DMS 273 treated with DMSO at 0.1 percent for 48 hours (cell line): ENCODE measurements at regions not wholly inside any gene's neighbourhood (a gene's known extent, or its start where the extent isn't known, plus 50 kb on each side); places are given as distances from the start of the nearest gene placed in this dataset.
"Not testable (repeated sequence)": the region's sequence is repeated elsewhere in the genome, so short reads cannot be mapped to it uniquely, and the experiment has no call there.

Experiments
- DNase-seq: peaks from one replicate; lab custom pipeline; 2025; lab: John Stamatoyannopoulos, UW

- no peak for DNase-seq
Observed at GRCh38 chr7:110480964-110481363, 610.0 kb upstream of the LRRN3 start.

GRCh38 chr7:110483553-110483952, 607.4 kb upstream of the LRRN3 start:
- no peak for DNase-seq

- DNase-seq, result no peak
Observed at GRCh38 chr7:110484356-110484755, 606.6 kb upstream of the LRRN3 start.

- DNase-seq, result no peak
Observed at GRCh38 chr7:110486549-110486948, 604.4 kb upstream of the LRRN3 start.

- no peak for DNase-seq
Observed at GRCh38 chr7:110502888-110503465, 588.0 kb upstream of the LRRN3 start.

GRCh38 chr7:110507369-110507768, 583.6 kb upstream of the LRRN3 start:
- DNase-seq, result no peak

GRCh38 chr7:110507832-110508231, 583.1 kb upstream of the LRRN3 start:
- DNase-seq, result peak; percentile 13

GRCh38 chr7:110514975-110515551, 575.9 kb upstream of the LRRN3 start:
- DNase-seq, result not testable (repeated sequence)

GRCh38 chr7:110519851-110520250, 571.1 kb upstream of the LRRN3 start:
- DNase-seq, result no peak

- peak; percentile 26 for DNase-seq
Observed at GRCh38 chr7:110521357-110521911, 569.5 kb upstream of the LRRN3 start.

- peak; percentile 98 for DNase-seq
Observed at GRCh38 chr7:110522061-110522760, 568.7 kb upstream of the LRRN3 start.

GRCh38 chr7:110522761-110523200, 568.1 kb upstream of the LRRN3 start:
- DNase-seq, result peak; percentile 77

- DNase-seq, result no peak
Observed at GRCh38 chr7:110529175-110529574, 561.8 kb upstream of the LRRN3 start.

- no peak for DNase-seq
Observed at GRCh38 chr7:110531186-110531585, 559.7 kb upstream of the LRRN3 start.

- DNase-seq, result peak; percentile 82
Observed at GRCh38 chr7:110534241-110534931, 556.5 kb upstream of the LRRN3 start.

GRCh38 chr7:110539216-110539615, 551.7 kb upstream of the LRRN3 start:
- DNase-seq, result no peak

- DNase-seq, result no peak
Observed at GRCh38 chr7:110541962-110542361, 549.0 kb upstream of the LRRN3 start.

- DNase-seq, result no peak
Observed at GRCh38 chr7:110544194-110544593, 546.7 kb upstream of the LRRN3 start.

GRCh38 chr7:110548372-110548771, 542.6 kb upstream of the LRRN3 start:
- DNase-seq, result no peak

GRCh38 chr7:110557136-110557535, 533.8 kb upstream of the LRRN3 start:
- no peak for DNase-seq

- DNase-seq, result not testable (repeated sequence)
Observed at GRCh38 chr7:110563286-110563685, 527.6 kb upstream of the LRRN3 start.

GRCh38 chr7:110564246-110564645, 526.7 kb upstream of the LRRN3 start:
- DNase-seq, result peak; percentile 49

- no peak for DNase-seq
Observed at GRCh38 chr7:110568388-110568787, 522.5 kb upstream of the LRRN3 start.
